ENCODE measurements at regions not wholly inside any gene's neighbourhood (a gene's known extent, or its start where the extent isn't known, plus 50 kb on each side); places are given as distances from the start of the nearest gene placed in this dataset.

GRCh38 chr10:78285226-78285625, 251.6 kb downstream of the RPS24 start:
- TF ChIP-seq, protein P1, sequence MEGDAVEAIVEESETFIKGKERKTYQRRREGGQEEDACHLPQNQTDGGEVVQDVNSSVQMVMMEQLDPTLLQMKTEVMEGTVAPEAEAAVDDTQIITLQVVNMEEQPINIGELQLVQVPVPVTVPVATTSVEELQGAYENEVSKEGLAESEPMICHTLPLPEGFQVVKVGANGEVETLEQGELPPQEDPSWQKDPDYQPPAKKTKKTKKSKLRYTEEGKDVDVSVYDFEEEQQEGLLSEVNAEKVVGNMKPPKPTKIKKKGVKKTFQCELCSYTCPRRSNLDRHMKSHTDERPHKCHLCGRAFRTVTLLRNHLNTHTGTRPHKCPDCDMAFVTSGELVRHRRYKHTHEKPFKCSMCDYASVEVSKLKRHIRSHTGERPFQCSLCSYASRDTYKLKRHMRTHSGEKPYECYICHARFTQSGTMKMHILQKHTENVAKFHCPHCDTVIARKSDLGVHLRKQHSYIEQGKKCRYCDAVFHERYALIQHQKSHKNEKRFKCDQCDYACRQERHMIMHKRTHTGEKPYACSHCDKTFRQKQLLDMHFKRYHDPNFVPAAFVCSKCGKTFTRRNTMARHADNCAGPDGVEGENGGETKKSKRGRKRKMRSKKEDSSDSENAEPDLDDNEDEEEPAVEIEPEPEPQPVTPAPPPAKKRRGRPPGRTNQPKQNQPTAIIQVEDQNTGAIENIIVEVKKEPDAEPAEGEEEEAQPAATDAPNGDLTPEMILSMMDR (IDR thresholded peaks at IDR 0.05) = no peak
- TF ChIP-seq ZFX (IDR thresholded peaks at IDR 0.05; ENCODE audit: borderline replicate concordance) = no peak

Data from 22Rv1 (cell line).